Suprapubic skin (tissue), 4 donors: ENCODE measurements at regions not wholly inside any gene's neighbourhood (a gene's known extent, or its start where the extent isn't known, plus 50 kb on each side); places are given as distances from the start of the nearest gene placed in this dataset.

Experiments
- EP300 ChIP-seq: sonication (generic); formaldehyde crosslinking; IDR thresholded peaks from one replicate; pipeline ENCODE4 v1.6.1; 2017; ENCODE audit warnings: antibody characterized with exemption
- POLR2A ChIP-seq, 2 donors: fragments of 450-650 bp; IDR thresholded peaks; one replicate each; pipeline ENCODE4 v1.6.1; 2017; ENCODE audit warnings: antibody characterized with exemption in 2 of 2, mild to moderate bottlenecking in 2 of 2, moderate library complexity in 2 of 2
- POLR2AphosphoS5 ChIP-seq, 3 donors: sonication (generic); formaldehyde crosslinking; IDR thresholded peaks; one replicate each; pipeline ENCODE4 v1.6.1; 2017; ENCODE audit warnings: antibody characterized with exemption in 3 of 3
- TF ChIP-seq, protein P1 (sequence below), 2 donors: fragments of 200-600 bp in 1 of 2; fragments of 450-650 bp in 1 of 2; sonication (generic) in 1 of 2; IDR thresholded peaks; one replicate each; pipeline ENCODE4 v1.5.1; 2016 to 2019; ENCODE audit warnings: antibody characterized with exemption in 2 of 2, mild to moderate bottlenecking in 1 of 2, moderate library complexity in 1 of 2

DNA sequence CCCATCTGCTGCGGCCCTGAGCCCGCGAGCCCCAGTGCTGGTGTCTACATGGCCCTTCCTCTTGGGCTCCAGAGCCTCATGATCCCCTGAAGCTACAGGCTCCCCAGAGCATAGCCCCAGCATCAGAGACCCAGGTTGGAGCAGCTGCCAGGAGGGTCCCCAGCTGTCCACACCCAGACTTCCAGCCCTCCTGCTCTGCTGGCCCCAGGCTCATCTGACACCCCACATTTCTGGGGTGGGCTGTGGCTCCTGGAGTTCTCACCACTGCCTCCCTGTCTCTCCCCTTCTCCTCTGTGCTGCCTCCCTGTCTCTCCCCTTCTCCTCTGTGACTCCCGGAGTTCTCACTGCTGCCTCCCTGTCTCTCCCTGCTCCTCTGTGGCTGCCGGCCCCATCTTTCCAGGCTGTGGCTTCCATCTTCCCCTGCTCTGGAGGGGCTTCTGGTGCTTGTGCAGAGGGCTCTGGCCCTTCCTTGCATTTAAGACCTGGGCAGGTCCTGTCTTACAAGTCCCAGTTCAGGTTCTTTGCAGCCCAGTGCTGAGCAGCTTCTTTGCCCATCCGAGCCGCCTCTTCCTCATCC is 108.1 kb downstream of the ERMARD start:
- TF ChIP-seq, protein P1, sequence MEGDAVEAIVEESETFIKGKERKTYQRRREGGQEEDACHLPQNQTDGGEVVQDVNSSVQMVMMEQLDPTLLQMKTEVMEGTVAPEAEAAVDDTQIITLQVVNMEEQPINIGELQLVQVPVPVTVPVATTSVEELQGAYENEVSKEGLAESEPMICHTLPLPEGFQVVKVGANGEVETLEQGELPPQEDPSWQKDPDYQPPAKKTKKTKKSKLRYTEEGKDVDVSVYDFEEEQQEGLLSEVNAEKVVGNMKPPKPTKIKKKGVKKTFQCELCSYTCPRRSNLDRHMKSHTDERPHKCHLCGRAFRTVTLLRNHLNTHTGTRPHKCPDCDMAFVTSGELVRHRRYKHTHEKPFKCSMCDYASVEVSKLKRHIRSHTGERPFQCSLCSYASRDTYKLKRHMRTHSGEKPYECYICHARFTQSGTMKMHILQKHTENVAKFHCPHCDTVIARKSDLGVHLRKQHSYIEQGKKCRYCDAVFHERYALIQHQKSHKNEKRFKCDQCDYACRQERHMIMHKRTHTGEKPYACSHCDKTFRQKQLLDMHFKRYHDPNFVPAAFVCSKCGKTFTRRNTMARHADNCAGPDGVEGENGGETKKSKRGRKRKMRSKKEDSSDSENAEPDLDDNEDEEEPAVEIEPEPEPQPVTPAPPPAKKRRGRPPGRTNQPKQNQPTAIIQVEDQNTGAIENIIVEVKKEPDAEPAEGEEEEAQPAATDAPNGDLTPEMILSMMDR (IDR thresholded peaks at IDR 0.05) = no peak
- TF ChIP-seq POLR2A (IDR thresholded peaks at IDR 0.05) = no peak
- TF ChIP-seq EP300 = no peak
- no peak for TF ChIP-seq POLR2AphosphoS5 (IDR thresholded peaks at IDR 0.05)
